ENCODE measurements at regions not wholly inside any gene's neighbourhood (a gene's known extent, or its start where the extent isn't known, plus 50 kb on each side); places are given as distances from the start of the nearest gene placed in this dataset.
A peak's percentile ranks its signal among the peaks of the same experiment; 100 is the strongest.

- FAIRE-seq (peak; percentile 23), DNase-seq (ENCODE audit: low read depth) (no peak)
- H3K27me3 ChIP-seq (ENCODE audit: control insufficient read depth, insufficient read depth, low read length): no peaks in the 10 kb centered on the region
These were observed 51.6 kb upstream of the MGMT start for GRCh38 chr10:129415215-129416140.

GRCh38 chr10:129416155-129416554, 50.9 kb upstream of the MGMT start:
- H3K4me3 ChIP-seq (ENCODE audit: low read depth, low read length): no peak overlapping the region
- FAIRE-seq (no peak), DNase-seq (ENCODE audit: low read depth) (no peak)
- no peak for TF ChIP-seq CTCF (IDR thresholded peaks at IDR 0.05; ENCODE audit: insufficient read depth, low read length, severe bottlenecking)
- no peaks in the 10 kb centered on the region for H3K27me3 ChIP-seq (ENCODE audit: control insufficient read depth, insufficient read depth, low read length)
- H3K36me3 ChIP-seq (ENCODE audit: control insufficient read depth, insufficient read depth, low read length): no peaks in the 10 kb centered on the region

More at GRCh38 chr10:129415215-129416140, 51.6 kb upstream of the MGMT start:
- no peaks in the 10 kb centered on the region for H3K36me3 ChIP-seq (ENCODE audit: control insufficient read depth, insufficient read depth, low read length)
- no peak overlapping the region for H3K4me3 ChIP-seq (ENCODE audit: low read depth, low read length)
- TF ChIP-seq CTCF (IDR thresholded peaks at IDR 0.05; ENCODE audit: insufficient read depth, low read length, severe bottlenecking): no peak

GRCh38 chr10:129416956-129417765, 49.9 kb upstream of the MGMT start:
- TF ChIP-seq CTCF (IDR thresholded peaks at IDR 0.05; ENCODE audit: insufficient read depth, low read length, severe bottlenecking): no peak
- FAIRE-seq (no peak), DNase-seq (ENCODE audit: low read depth) (no peak)
- Histone ChIP-seq H3K36me3 (ENCODE audit: control insufficient read depth, insufficient read depth, low read length) (no peaks in the 10 kb centered on the region), H3K4me3 (ENCODE audit: low read depth, low read length) (no peak overlapping the region), H3K27me3 (ENCODE audit: control insufficient read depth, insufficient read depth, low read length) (no peaks in the 10 kb centered on the region)

Measured in bronchial epithelial cell (primary cell).